22Rv1 (cell line): ENCODE measurements at regions not wholly inside any gene's neighbourhood (a gene's known extent, or its start where the extent isn't known, plus 50 kb on each side); places are given as distances from the start of the nearest gene placed in this dataset.

Experiments
- ZFX ChIP-seq: fragments of 450-650 bp; IDR thresholded peaks from 2 replicates; pipeline ENCODE4 v1.6.1; 2017; ENCODE audit warnings: antibody characterized with exemption, borderline replicate concordance
- TF ChIP-seq, protein P1 (sequence below): fragments of 450-650 bp; IDR thresholded peaks from 2 replicates; pipeline ENCODE4 v1.5.1; 2017; ENCODE audit warnings: mild to moderate bottlenecking

DNA sequence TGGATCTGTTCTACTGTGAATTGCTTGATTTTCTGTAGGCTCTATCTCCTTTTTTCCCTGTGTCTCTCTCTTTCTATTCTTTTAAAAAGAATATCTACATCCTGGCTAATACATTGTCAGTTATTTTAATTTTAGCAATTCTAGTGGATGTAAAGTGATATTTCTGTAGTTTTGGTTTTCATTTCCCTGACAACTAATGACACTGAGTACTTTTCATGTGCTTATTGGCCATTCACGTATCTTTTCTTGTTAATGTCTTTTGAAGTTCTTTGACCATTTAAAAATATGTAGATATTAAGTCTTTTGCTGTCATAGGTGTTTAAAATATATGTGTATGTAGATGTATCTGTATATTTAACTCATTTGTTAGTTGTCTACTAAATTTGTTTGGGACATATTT lies 59.0 kb upstream of the SOX3 start:
- TF ChIP-seq, protein P1, sequence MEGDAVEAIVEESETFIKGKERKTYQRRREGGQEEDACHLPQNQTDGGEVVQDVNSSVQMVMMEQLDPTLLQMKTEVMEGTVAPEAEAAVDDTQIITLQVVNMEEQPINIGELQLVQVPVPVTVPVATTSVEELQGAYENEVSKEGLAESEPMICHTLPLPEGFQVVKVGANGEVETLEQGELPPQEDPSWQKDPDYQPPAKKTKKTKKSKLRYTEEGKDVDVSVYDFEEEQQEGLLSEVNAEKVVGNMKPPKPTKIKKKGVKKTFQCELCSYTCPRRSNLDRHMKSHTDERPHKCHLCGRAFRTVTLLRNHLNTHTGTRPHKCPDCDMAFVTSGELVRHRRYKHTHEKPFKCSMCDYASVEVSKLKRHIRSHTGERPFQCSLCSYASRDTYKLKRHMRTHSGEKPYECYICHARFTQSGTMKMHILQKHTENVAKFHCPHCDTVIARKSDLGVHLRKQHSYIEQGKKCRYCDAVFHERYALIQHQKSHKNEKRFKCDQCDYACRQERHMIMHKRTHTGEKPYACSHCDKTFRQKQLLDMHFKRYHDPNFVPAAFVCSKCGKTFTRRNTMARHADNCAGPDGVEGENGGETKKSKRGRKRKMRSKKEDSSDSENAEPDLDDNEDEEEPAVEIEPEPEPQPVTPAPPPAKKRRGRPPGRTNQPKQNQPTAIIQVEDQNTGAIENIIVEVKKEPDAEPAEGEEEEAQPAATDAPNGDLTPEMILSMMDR = no peak
- TF ChIP-seq ZFX = no peak
